Sigmoid colon (tissue), 6 donors: ENCODE measurements at regions not wholly inside any gene's neighbourhood (a gene's known extent, or its start where the extent isn't known, plus 50 kb on each side); places are given as distances from the start of the nearest gene placed in this dataset.
A peak's percentile ranks its signal among the peaks of the same experiment; 100 is the strongest.

ENCODE experiments used
- DNase-seq: peaks from one replicate; pipeline ENCODE4 v3.0.0-alpha.2; 2019
- H3K27ac ChIP-seq, 4 donors: fragments of 200-600 bp; sonication (generic); one replicate each; pipeline ENCODE4 v1.5.1; 2016 to 2019; ENCODE audit warnings: mild to moderate bottlenecking in 1 of 4
- H3K27me3 ChIP-seq, 3 donors: fragments of 200-600 bp; sonication (generic); one replicate each; pipeline ENCODE4 v1.5.1; 2019; ENCODE audit warnings: mild to moderate bottlenecking in 1 of 3
- H3K36me3 ChIP-seq, 4 donors: fragments of 200-600 bp; sonication (generic); one replicate each; pipeline ENCODE4 v1.5.1; 2016 to 2019
- H3K4me1 ChIP-seq, 4 donors: fragments of 200-600 bp; sonication (generic); one replicate each; pipeline ENCODE4 v1.5.1; 2017 to 2019
- H3K4me3 ChIP-seq, 4 donors: fragments of 200-600 bp; sonication (generic); one replicate each; pipeline ENCODE4 v1.5.1; 2017 to 2019; ENCODE audit warnings: mild to moderate bottlenecking in 2 of 4, moderate library complexity in 1 of 4
- H3K9me3 ChIP-seq, 4 donors: fragments of 200-600 bp in 3 of 4; sonication (generic) in 3 of 4; one replicate each; pipeline versions ENCODE4 v1.5.1 to v1.6.1; 2013 to 2019
- CTCF ChIP-seq, 4 experiments: fragments of 450-650 bp in 3 of 4; fragments of 200-600 bp in 1 of 4; IDR thresholded peaks; one replicate each; pipeline ENCODE4 v1.5.1; 2016 to 2019; ENCODE audit warnings: antibody characterized with exemption in 4 of 4, mild to moderate bottlenecking in 3 of 4, moderate library complexity in 2 of 4
- EP300 ChIP-seq, 4 donors: sonication (generic); formaldehyde crosslinking; IDR thresholded peaks; one replicate each; pipeline ENCODE4 v1.6.1; 2017; ENCODE audit warnings: antibody characterized with exemption in 4 of 4
- POLR2A ChIP-seq, 2 donors: fragments of 450-650 bp; IDR thresholded peaks; one replicate each; pipeline ENCODE4 v1.6.1; 2016; ENCODE audit warnings: antibody characterized with exemption in 2 of 2, mild to moderate bottlenecking in 2 of 2, moderate library complexity in 2 of 2
- POLR2AphosphoS5 ChIP-seq, 4 donors: sonication (generic); formaldehyde crosslinking; IDR thresholded peaks; one replicate each; pipeline ENCODE4 v1.6.1; 2017; ENCODE audit warnings: antibody characterized with exemption in 4 of 4
- WGBS, 2 donors: extraction: QIAGEN DNeasy Blood & Tissue Kit; methylation state at CpG; one replicate each; pipeline ENCODE4 v1.1.7; 2013; 5-methylcytosine and 5-hydroxymethylcytosine counted together
- intact Hi-C: fragments of 100-400 bp; cut with DNase I; formaldehyde crosslinking; loops from one replicate; pipeline ENCODE4 v1.15.1; 2023
- donor health status: healthy with polysubstance abuse.
- donor health status: healthy.

DNA sequence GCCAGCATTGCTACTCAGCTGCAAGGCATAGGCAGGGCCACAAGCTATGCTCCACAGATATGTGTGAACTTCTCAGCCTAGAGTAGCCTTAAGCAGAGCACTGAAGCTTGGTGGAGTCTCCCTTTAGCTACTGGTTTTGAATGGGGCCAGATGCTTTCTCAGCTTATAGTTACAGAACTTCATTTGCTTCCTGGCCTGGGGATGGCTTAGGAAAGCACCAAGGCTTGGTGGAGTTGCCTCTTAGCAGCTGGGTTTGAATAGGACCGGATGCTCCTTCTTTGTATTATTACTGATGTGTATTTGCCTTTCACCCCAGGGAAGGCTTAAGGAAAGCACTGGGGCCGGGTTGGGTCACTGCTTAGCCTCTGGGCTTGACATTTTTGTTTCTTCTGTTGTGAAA, 497.8 kb upstream of the SEMA6A start:
- DNase-seq: no peak
- TF ChIP-seq CTCF (IDR thresholded peaks at IDR 0.05): no peak
- TF ChIP-seq POLR2A (IDR thresholded peaks at IDR 0.05): no peak
- no peak for TF ChIP-seq POLR2AphosphoS5 (IDR thresholded peaks at IDR 0.05)
- TF ChIP-seq EP300 (IDR thresholded peaks at IDR 0.05): no peak
- Histone ChIP-seq H3K4me3 (no peak overlapping the region), H3K4me1 (no peaks in the 10 kb centered on the region), H3K36me3 (no peaks in the 10 kb centered on the region), H3K27me3 (no peaks in the 10 kb centered on the region), H3K9me3 (peaks cover 0 to 6% (median 0%) of the 10 kb centered on the region in 4 donors), H3K27ac (no peak overlapping the region)
- 84 to 88% methylated on average over 2 of the region's 2 CpGs for WGBS, 2 donors
- intact Hi-C loops: no loop called here

- H3K9me3 ChIP-seq: no peaks in the 10 kb centered on the region
- TF ChIP-seq POLR2AphosphoS5 (IDR thresholded peaks at IDR 0.05) (no peak), CTCF (IDR thresholded peaks at IDR 0.05) (no peak), POLR2A (IDR thresholded peaks at IDR 0.05) (no peak), EP300 (IDR thresholded peaks at IDR 0.05) (no peak)
- peaks cover 0 to 13% (median 2%) of the 10 kb centered on the region in 4 donors for H3K4me1 ChIP-seq
- no peak for DNase-seq
- intact Hi-C loops: no loop called here
- no peak overlapping the region for H3K27ac ChIP-seq
- no peak overlapping the region for H3K4me3 ChIP-seq
- 37 to 72% methylated on average over 1 of the region's 1 CpG for WGBS, 2 donors
- H3K36me3 ChIP-seq: no peaks in the 10 kb centered on the region
- H3K27me3 ChIP-seq: no peaks in the 10 kb centered on the region
These were observed 491.2 kb upstream of the SEMA6A start for GRCh38 chr5:117065800-117066199.

GRCh38 chr5:117065161-117065560, 490.5 kb upstream of the SEMA6A start:
- no peaks in the 10 kb centered on the region for H3K9me3 ChIP-seq
- intact Hi-C loops: no loop called here
- H3K4me3 ChIP-seq: no peak overlapping the region
- no peaks in the 10 kb centered on the region for H3K36me3 ChIP-seq
- DNase-seq: no peak
- no peak overlapping the region for H3K27ac ChIP-seq
- TF ChIP-seq EP300 (IDR thresholded peaks at IDR 0.05): no peak
- TF ChIP-seq POLR2A (IDR thresholded peaks at IDR 0.05): no peak
- no peak for TF ChIP-seq CTCF (IDR thresholded peaks at IDR 0.05)
- TF ChIP-seq POLR2AphosphoS5 (IDR thresholded peaks at IDR 0.05): no peak
- peaks cover 0 to 16% (median 3%) of the 10 kb centered on the region in 4 donors for H3K4me1 ChIP-seq
- WGBS, 2 donors: 17 to 72% methylated on average over 1 of the region's 1 CpG
- H3K27me3 ChIP-seq: no peaks in the 10 kb centered on the region

- intact Hi-C loops: no loop called here
- DNase-seq: no peak
- Histone ChIP-seq H3K27ac (peak overlapping the region in 3 of 4 donors; percentile 19 to 38 (median 20)), H3K9me3 (no peaks in the 10 kb centered on the region), H3K36me3 (no peaks in the 10 kb centered on the region), H3K4me1 (peaks cover 0 to 25% (median 13%) of the 10 kb centered on the region in 4 donors), H3K27me3 (no peaks in the 10 kb centered on the region), H3K4me3 (no peak overlapping the region)
- WGBS, 2 donors: 73 to 88% methylated on average over 1 of the region's 1 CpG
- TF ChIP-seq CTCF (IDR thresholded peaks at IDR 0.05) (no peak), POLR2AphosphoS5 (IDR thresholded peaks at IDR 0.05) (peak; percentile 38 to 87 (median 66)), POLR2A (IDR thresholded peaks at IDR 0.05) (no peak), EP300 (IDR thresholded peaks at IDR 0.05) (peak in 2 of 4 donors; percentile 27 to 40)
These were observed 485.5 kb upstream of the SEMA6A start for GRCh38 chr5:117060099-117060498.

- DNase-seq: no peak
- Histone ChIP-seq H3K36me3 (no peaks in the 10 kb centered on the region), H3K4me3 (no peak overlapping the region), H3K4me1 (peaks cover 0 to 31% (median 21%) of the 10 kb centered on the region in 4 donors), H3K27me3 (no peaks in the 10 kb centered on the region), H3K27ac (peak overlapping the region in 3 of 4 donors; percentile 3 to 38 (median 19)), H3K9me3 (no peaks in the 10 kb centered on the region)
- intact Hi-C loops: loop anchor here (10.0 kb wide), 2 partner anchors 376 to 484 kb away; partner anchors contain the start of gene SEMA6A
- TF ChIP-seq EP300 (IDR thresholded peaks at IDR 0.05) (no peak), POLR2AphosphoS5 (IDR thresholded peaks at IDR 0.05) (no peak), CTCF (IDR thresholded peaks at IDR 0.05) (no peak), POLR2A (IDR thresholded peaks at IDR 0.05) (no peak)
These were observed 484.1 kb upstream of the SEMA6A start for GRCh38 chr5:117058740-117059139.
